ENCODE measurements at regions not wholly inside any gene's neighbourhood (a gene's known extent, or its start where the extent isn't known, plus 50 kb on each side); places are given as distances from the start of the nearest gene placed in this dataset.

- DNase-seq (ENCODE audit: insufficient read length, low spot score) (no peak), FAIRE-seq (no peak)
Observed at GRCh38 chr5:159525117-159525516, 194.8 kb upstream of the IL12B start.

DNA sequence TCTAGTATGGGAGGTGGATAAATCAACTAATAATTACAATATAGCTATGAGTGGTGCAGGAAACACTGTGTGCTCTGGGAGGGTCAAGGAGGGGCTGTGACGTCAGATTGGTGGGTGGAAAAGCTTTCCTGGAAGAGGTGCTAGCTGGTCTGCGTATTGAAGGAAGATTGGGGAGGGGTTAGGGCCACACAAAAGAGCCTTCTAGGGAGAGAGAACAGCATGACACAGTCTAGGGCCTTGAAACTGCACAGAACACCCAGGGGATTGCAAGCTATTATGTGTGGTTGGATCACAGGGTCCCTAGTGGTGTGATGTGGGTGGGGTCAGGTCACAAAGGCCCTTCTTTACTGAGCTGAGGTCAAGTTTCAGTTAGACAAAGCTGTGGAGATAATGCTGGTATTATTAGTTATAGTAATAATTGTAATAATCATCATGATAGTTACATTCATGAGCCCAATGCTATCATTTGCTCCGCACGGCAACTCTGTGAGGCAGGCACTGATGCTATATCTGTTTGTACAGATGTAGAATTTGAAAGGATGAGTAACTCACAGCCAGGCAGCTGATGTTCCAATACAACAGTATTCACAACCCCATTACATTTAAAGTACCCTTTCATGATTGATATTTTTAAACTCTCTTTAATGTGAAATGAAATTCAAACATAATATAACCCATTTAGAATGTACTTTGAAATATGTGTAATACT is 197.4 kb upstream of the IL12B start:
- DNase-seq (ENCODE audit: insufficient read length, low spot score) (no peak), FAIRE-seq (no peak)

DNA sequence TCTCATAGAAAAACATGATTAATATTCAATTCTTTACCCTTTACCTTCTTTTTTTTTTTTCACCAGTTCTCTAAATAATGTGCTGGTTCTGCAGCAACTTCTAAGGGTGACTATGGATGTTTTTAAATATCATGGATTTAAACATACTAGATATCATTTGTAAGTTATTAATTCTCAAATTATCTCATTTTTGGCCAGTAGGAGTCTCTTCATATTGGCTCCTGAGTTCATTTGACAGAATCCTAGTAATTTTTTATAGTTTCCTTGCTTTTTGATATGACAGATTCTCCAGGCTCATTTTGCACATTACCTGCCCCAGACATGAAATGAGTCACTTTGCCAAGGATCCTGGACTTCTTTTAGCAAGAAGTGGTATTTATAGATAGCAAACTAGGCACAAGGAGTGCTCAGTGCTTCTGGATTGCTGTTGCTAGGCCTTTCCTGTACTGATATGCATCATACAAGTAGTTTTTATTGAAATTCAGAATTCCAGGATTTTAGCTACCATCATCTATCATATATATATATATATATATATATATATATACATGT is 201.3 kb upstream of the IL12B start:
- DNase-seq (ENCODE audit: insufficient read length, low spot score): no peak

DNA sequence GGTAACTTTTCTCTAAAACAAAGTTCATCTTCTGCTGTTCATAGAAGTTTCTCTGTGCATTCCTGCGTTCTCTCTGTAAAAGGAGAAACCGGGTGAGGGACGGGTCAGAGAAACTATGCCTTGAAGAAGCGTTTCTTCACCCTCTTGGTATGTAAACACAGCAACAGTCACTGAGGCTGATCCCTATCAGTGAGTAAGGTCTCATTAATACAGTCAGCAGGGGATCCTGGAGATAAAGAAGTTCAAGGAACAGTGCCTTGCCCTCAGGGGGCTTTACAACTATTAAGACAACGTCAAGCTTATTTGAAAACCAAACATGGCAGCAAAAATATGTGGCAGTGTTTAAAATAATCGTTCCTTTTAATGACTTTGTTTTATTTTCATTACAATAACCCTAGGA is 202.9 kb upstream of the IL12B start:
- no peak for DNase-seq (ENCODE audit: insufficient read length, low spot score)
- FAIRE-seq: no peak

More for the DNA sequence above, 201.3 kb upstream of the IL12B start:
- no peak for FAIRE-seq

DNA sequence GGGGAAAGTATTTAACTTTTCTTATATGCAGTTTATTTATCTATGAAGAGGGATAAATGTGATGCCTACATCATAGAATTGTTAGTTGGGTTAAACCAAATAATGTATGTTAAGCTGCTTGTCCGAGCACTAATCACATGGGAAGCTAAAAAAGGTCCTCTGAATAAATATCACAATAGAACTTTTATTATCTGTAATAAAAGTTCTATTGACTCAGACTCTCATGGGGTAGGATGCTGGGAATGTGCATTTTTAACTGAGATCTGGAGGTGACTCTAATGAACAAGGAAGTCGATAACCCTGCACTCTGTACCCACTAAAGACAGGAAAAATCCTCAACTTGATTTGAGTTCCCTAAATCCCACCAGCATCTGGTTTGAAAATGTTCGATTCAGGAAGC is 205.9 kb upstream of the IL12B start:
- FAIRE-seq (no peak), DNase-seq (ENCODE audit: insufficient read length, low spot score) (no peak)

DNA sequence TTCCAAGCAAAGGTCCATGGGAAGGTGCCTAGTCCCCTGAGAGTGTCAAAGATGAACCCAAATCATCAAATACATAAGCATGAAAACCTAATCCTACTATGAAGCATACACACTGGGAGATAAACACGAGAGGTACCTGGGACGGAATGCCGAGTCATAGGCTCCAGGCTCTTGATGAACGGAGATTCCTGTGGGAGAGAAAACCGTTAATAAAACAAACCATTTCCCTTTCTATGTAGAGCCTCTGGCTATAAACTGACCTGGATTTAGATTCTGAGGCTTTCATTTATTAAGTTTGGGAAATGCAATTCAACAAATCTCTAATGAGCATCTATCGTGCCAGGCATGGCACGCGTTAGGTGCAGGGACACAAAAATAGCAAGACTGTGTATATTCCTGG is 206.4 kb upstream of the IL12B start:
- FAIRE-seq (no peak), DNase-seq (ENCODE audit: insufficient read length, low spot score) (no peak)

GRCh38 chr5:159539678-159540077 is 209.4 kb upstream of the IL12B start:
- FAIRE-seq (no peak), DNase-seq (ENCODE audit: insufficient read length, low spot score) (no peak)

DNA sequence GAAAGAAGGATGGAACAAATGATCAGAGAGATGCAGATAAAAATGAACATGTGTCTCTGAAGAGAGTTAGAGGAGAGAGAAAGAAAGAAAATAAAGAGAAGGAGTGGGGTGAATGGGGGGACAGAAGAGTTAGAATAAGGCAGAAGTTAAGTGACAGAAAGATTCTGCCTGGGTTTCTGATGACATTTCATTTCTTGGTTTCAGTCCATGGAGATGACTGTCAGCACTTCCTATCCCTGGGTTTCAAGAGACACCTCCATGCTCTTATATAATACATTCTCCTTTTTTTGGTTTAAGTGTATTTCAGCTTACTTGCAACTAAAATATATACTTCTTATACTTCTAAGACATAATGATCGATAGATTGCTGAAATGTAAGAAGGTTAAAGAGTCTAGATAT is 213.0 kb upstream of the IL12B start:
- DNase-seq (ENCODE audit: insufficient read length, low spot score) (no peak), FAIRE-seq (no peak)

- FAIRE-seq: no peak
Observed at GRCh38 chr5:159545156-159545555, 214.9 kb upstream of the IL12B start.

GRCh38 chr5:159547466-159548195 is 217.3 kb upstream of the IL12B start:
- DNase-seq (ENCODE audit: insufficient read length, low spot score) (no peak), FAIRE-seq (no peak)

More at GRCh38 chr5:159545156-159545555, 214.9 kb upstream of the IL12B start:
- no peak for DNase-seq (ENCODE audit: insufficient read length, low spot score)

GRCh38 chr5:159548517-159548916 is 218.2 kb upstream of the IL12B start:
- DNase-seq (ENCODE audit: insufficient read length, low spot score) (no peak), FAIRE-seq (no peak)

- no peak for DNase-seq (ENCODE audit: insufficient read length, low spot score)
- no peak for FAIRE-seq
Observed at GRCh38 chr5:159549046-159549445, 218.8 kb upstream of the IL12B start.

DNA sequence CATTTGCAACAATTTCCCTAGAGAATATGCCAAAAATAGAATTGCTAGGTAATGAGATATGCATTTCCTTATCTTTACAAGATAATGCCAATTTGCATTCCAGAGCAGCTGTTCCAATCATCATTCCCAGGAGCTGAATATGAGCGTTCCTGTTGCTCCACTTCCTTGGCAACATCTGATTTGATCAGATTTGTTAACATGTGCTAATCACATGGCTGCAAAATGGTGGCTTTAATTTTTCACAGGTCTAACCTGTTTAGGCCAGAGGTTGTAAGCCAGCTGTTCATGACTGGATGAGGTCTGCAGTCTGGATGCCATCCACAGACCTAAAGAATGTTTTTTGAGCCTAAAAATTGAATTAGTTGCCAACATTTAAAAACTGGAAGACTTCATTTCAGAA is 220.7 kb upstream of the IL12B start:
- FAIRE-seq (no peak), DNase-seq (ENCODE audit: insufficient read length, low spot score) (no peak)

GRCh38 chr5:159552751-159553150 is 222.5 kb upstream of the IL12B start:
- FAIRE-seq: no peak
- no peak for DNase-seq (ENCODE audit: insufficient read length, low spot score)

- DNase-seq (ENCODE audit: insufficient read length, low spot score) (no peak), FAIRE-seq (no peak)
Observed at GRCh38 chr5:159553792-159554191, 223.5 kb upstream of the IL12B start.

GRCh38 chr5:159555084-159555483 is 224.8 kb upstream of the IL12B start:
- DNase-seq (ENCODE audit: insufficient read length, low spot score) (no peak), FAIRE-seq (no peak)

- no peak for DNase-seq (ENCODE audit: insufficient read length, low spot score)
- no peak for FAIRE-seq
Observed at GRCh38 chr5:159559337-159559736, 229.1 kb upstream of the IL12B start.

- DNase-seq (ENCODE audit: insufficient read length, low spot score) (no peak), FAIRE-seq (no peak)
Observed at GRCh38 chr5:159560088-159560487, 229.8 kb upstream of the IL12B start.

- FAIRE-seq (no peak), DNase-seq (ENCODE audit: insufficient read length, low spot score) (no peak)
Observed at GRCh38 chr5:159564031-159564430, 233.7 kb upstream of the IL12B start.

DNA sequence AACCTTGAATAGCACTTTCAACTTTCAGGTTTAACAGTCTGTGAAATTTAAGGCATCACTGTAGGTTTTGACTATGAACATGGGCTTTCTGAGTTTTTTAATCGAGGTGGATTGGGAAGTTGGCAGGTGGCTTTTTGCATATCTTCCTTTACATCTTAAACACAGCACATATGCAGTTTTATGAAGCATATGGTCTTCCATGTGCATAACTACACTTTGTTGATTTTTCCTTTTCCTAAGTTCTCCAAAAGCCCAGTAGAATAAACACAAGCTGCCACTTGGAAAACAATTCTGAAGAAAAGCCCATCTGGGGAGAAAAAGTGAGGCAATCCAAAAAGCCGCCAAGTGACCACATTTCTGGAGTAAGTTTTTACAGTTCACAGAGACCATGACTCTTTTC is 236.5 kb upstream of the IL12B start:
- DNase-seq (ENCODE audit: insufficient read length, low spot score) (no peak), FAIRE-seq (no peak)

- FAIRE-seq (no peak), DNase-seq (ENCODE audit: insufficient read length, low spot score) (no peak)
Observed at GRCh38 chr5:159567461-159567860, 237.2 kb upstream of the IL12B start.
